ENCODE measurements at regions not wholly inside any gene's neighbourhood (a gene's known extent, or its start where the extent isn't known, plus 50 kb on each side); places are given as distances from the start of the nearest gene placed in this dataset.

DNA sequence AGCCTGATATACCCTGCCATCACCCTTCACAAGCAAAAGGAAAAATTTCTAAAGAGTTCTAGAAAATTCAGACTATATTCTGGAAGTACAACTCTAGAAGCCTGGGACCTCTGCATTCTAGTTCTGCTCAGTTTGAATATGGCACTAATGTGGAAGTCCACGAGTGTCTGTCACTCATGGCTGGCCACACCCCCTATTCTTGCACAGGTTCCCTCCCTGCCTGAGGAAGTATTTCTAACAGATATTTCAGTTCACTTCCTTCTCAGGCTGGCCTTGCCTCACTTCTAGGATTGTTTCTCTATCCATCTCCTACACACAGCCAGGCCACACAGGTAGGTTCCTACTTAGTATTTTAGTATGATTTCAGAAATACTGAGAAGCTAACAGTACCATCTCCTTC, 67.4 kb downstream of the PHLDA1 start:
- Histone ChIP-seq H3K9me3 (replicated peaks; ENCODE audit: control insufficient read depth, insufficient read depth, low read depth, low read length) (no peaks in the 10 kb centered on the region), H3K4me2 (ENCODE audit: insufficient read depth, low read length) (no peak overlapping the region), H2AFZ (ENCODE audit: low read depth, low read length) (peak overlapping the region; percentile 61; the same call in 1 of the 2 replicates), H3K9ac (ENCODE audit: insufficient read depth in 1 of 2, low read depth in 2 of 2, low read length in 2 of 2) (no peak overlapping the region), H3K9me1 (ENCODE audit: control insufficient read depth, insufficient read depth, low read length) (no peaks in the 10 kb centered on the region), H3K36me3 (ENCODE audit: control insufficient read depth, insufficient read depth, low read length) (no peaks in the 10 kb centered on the region), H3K27me3 (ENCODE audit: control insufficient read depth in 2 of 2, insufficient read depth in 2 of 2, low read length in 2 of 2) (no peaks in the 10 kb centered on the region), H3K79me2 (ENCODE audit: control insufficient read depth, insufficient read depth, low read length) (no peaks in the 10 kb centered on the region), H3K27ac (ENCODE audit: extremely low read depth, low read depth, low read length) (no peak overlapping the region), H3K4me1 (replicated peaks in 1 of 2; ENCODE audit: control insufficient read depth in 2 of 2, insufficient read depth in 2 of 2, low read length in 2 of 2) (no peaks in the 10 kb centered on the region; a peak in 1 of 5 replicates), H3K4me3 (no peak overlapping the region), H4K20me1 (replicated peaks; ENCODE audit: control insufficient read depth, insufficient read depth, low read length) (no peaks in the 10 kb centered on the region)
- intact Hi-C loops (cut with micrococcal nuclease), result no loop called here
- CTCF ChIA-PET (ENCODE audit: low intra/inter-chr PET ratio), result no interaction called here
- DNase-seq (ENCODE audit: extremely low read depth in 1 of 4, low spot score in 3 of 4) (peak in 2 of 4 experiments; percentile 23 to 24), FAIRE-seq (peak; percentile 35), ATAC-seq (peak; percentile 78)
- POLR2A ChIA-PET, result no interaction called here
- WGBS (ENCODE audit: insufficient coverage, low coverage, missing lambda C conversion rate), result 0% methylated on average over 1 of the region's 1 CpG
- peak; percentile 46; the same call in 1 of the 2 replicates for TF ChIP-seq SPI1 (IDR thresholded peaks at IDR 0.05; ENCODE audit: borderline replicate concordance, low read depth, low read length)
- TF ChIP-seq, protein P1, sequence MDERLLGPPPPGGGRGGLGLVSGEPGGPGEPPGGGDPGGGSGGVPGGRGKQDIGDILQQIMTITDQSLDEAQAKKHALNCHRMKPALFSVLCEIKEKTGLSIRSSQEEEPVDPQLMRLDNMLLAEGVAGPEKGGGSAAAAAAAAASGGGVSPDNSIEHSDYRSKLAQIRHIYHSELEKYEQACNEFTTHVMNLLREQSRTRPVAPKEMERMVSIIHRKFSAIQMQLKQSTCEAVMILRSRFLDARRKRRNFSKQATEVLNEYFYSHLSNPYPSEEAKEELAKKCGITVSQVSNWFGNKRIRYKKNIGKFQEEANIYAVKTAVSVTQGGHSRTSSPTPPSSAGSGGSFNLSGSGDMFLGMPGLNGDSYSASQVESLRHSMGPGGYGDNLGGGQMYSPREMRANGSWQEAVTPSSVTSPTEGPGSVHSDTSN (CRISPR knock-in tag; IDR thresholded peaks at IDR 0.05; ENCODE audit: low read depth), result peak; percentile 61
- TF ChIP-seq, protein P1 (tag; conservative IDR thresholded peaks at IDR 0.05; ENCODE audit: low read depth), result peak; percentile 78
- TF ChIP-seq ZNF695 (CRISPR knock-in tag; IDR thresholded peaks at IDR 0.05), result no peak
- peak in 1 of 2 experiments; percentile 71; a peak in 1 of 4 replicates for TF ChIP-seq ARNT (IDR thresholded peaks at IDR 0.05)
- TF ChIP-seq RCOR1 (IDR thresholded peaks at IDR 0.05; ENCODE audit: borderline replicate concordance in 1 of 2, low read depth in 2 of 2, low read length in 2 of 2), result no peak
- no peak for TF ChIP-seq ZNF253 (CRISPR knock-in tag; conservative IDR thresholded peaks at IDR 0.05)
- peak; percentile 95 for TF ChIP-seq PKNOX1 (IDR thresholded peaks at IDR 0.05)
- in situ Hi-C loops (cut with MboI), result no loop called here
- BruUV-seq (replicated peaks), result no TSS peak
